ENCODE measurements at regions not wholly inside any gene's neighbourhood (a gene's known extent, or its start where the extent isn't known, plus 50 kb on each side); places are given as distances from the start of the nearest gene placed in this dataset.
"Not testable (repeated sequence)": the region's sequence is repeated elsewhere in the genome, so short reads cannot be mapped to it uniquely, and the experiment has no call there.

GRCh38 chr13:109427148-109427547 lies 359.2 kb downstream of the IRS2 start:
- DNase-seq, result no peak

GRCh38 chr13:109426690-109426990 lies 359.7 kb downstream of the IRS2 start:
- DNase-seq, result no peak

- no peak for DNase-seq
These were observed 360.3 kb downstream of the IRS2 start for GRCh38 chr13:109425821-109426689.

- DNase-seq, result no peak
These were observed 364.2 kb downstream of the IRS2 start for GRCh38 chr13:109422161-109422560.

- no peak for DNase-seq
These were observed 366.5 kb downstream of the IRS2 start for GRCh38 chr13:109419896-109420295.

- DNase-seq, result no peak
These were observed 368.3 kb downstream of the IRS2 start for GRCh38 chr13:109418111-109418510.

- DNase-seq, result no peak
These were observed 370.4 kb downstream of the IRS2 start for GRCh38 chr13:109416001-109416400.

- DNase-seq, result no peak
These were observed 371.3 kb downstream of the IRS2 start for GRCh38 chr13:109415057-109415456.

GRCh38 chr13:109412283-109412901 lies 374.0 kb downstream of the IRS2 start:
- no peak for DNase-seq

GRCh38 chr13:109410868-109411267 lies 375.5 kb downstream of the IRS2 start:
- no peak for DNase-seq

- DNase-seq, result no peak
These were observed 377.6 kb downstream of the IRS2 start for GRCh38 chr13:109408591-109409382.

GRCh38 chr13:109406376-109406992 lies 379.9 kb downstream of the IRS2 start:
- no peak for DNase-seq

GRCh38 chr13:109403012-109403421 lies 383.4 kb downstream of the IRS2 start:
- DNase-seq, result no peak

- no peak for DNase-seq
These were observed 384.5 kb downstream of the IRS2 start for GRCh38 chr13:109401891-109402290.

- DNase-seq, result no peak
These were observed 385.1 kb downstream of the IRS2 start for GRCh38 chr13:109401307-109401706.

- no peak for DNase-seq
These were observed 385.6 kb downstream of the IRS2 start for GRCh38 chr13:109400624-109401257.

GRCh38 chr13:109400209-109400608 lies 386.2 kb downstream of the IRS2 start:
- DNase-seq, result no peak

- not testable (repeated sequence) for DNase-seq
These were observed 388.3 kb downstream of the IRS2 start for GRCh38 chr13:109398071-109398470.

GRCh38 chr13:109397285-109397684 lies 389.1 kb downstream of the IRS2 start:
- no peak for DNase-seq

GRCh38 chr13:109396266-109396665 lies 390.1 kb downstream of the IRS2 start:
- DNase-seq, result no peak

- no peak for DNase-seq
These were observed 391.4 kb downstream of the IRS2 start for GRCh38 chr13:109395014-109395413.

- no peak for DNase-seq
These were observed 391.9 kb downstream of the IRS2 start for GRCh38 chr13:109394311-109394988.
